Left forelimb (tissue), 1 donor: ENCODE measurements at regions not wholly inside any gene's neighbourhood (a gene's known extent, or its start where the extent isn't known, plus 50 kb on each side); places are given as distances from the start of the nearest gene placed in this dataset.

ENCODE experiments used
- DNase-seq: peaks from one replicate; pipeline ENCODE4 v3.0.0-alpha.2; 2018; ENCODE audit warnings: low spot score

- DNase-seq: no peak
These were observed 478.9 kb upstream of the PSMD7 start for GRCh38 chr16:73817526-73818324.

- DNase-seq: no peak
These were observed 483.1 kb upstream of the PSMD7 start for GRCh38 chr16:73813527-73813926.

GRCh38 chr16:73804456-73804855, 492.2 kb upstream of the PSMD7 start:
- no peak for DNase-seq

GRCh38 chr16:73798471-73798870, 498.1 kb upstream of the PSMD7 start:
- DNase-seq: no peak

- DNase-seq: no peak
These were observed 499.5 kb upstream of the PSMD7 start for GRCh38 chr16:73797115-73797514.

- DNase-seq: no peak
These were observed 500.4 kb upstream of the PSMD7 start for GRCh38 chr16:73796241-73796640.

GRCh38 chr16:73794994-73795393, 501.6 kb upstream of the PSMD7 start:
- DNase-seq: peak; percentile 73

- DNase-seq: no peak
These were observed 502.7 kb upstream of the PSMD7 start for GRCh38 chr16:73793871-73794437.

GRCh38 chr16:73793260-73793659, 503.4 kb upstream of the PSMD7 start:
- DNase-seq: no peak

GRCh38 chr16:73792199-73793020, 504.2 kb upstream of the PSMD7 start:
- no peak for DNase-seq

GRCh38 chr16:73781297-73781696, 515.3 kb upstream of the PSMD7 start:
- no peak for DNase-seq

GRCh38 chr16:73778887-73779286, 517.7 kb upstream of the PSMD7 start:
- no peak for DNase-seq

- no peak for DNase-seq
These were observed 520.7 kb upstream of the PSMD7 start for GRCh38 chr16:73775841-73776388.

GRCh38 chr16:73771196-73772064, 525.2 kb upstream of the PSMD7 start:
- DNase-seq: no peak

- DNase-seq: no peak
These were observed 527.8 kb upstream of the PSMD7 start for GRCh38 chr16:73768786-73769203.

GRCh38 chr16:73764321-73764720, 532.3 kb upstream of the PSMD7 start:
- no peak for DNase-seq

GRCh38 chr16:73756289-73757178, 540.1 kb upstream of the PSMD7 start:
- DNase-seq: no peak

GRCh38 chr16:73753931-73754330, 542.7 kb upstream of the PSMD7 start:
- DNase-seq: no peak

- no peak for DNase-seq
These were observed 546.0 kb upstream of the PSMD7 start for GRCh38 chr16:73750639-73751038.

GRCh38 chr16:73747328-73747727, 549.3 kb upstream of the PSMD7 start:
- DNase-seq: no peak

- DNase-seq: no peak
These were observed 550.1 kb upstream of the PSMD7 start for GRCh38 chr16:73746554-73746953.
